Activated T-cell treated with anti-CD3 and anti-CD28 coated beads, Interleukin-2, amount 50 U/mL, for 1 hour (primary cell): ENCODE measurements at regions not wholly inside any gene's neighbourhood (a gene's known extent, or its start where the extent isn't known, plus 50 kb on each side); places are given as distances from the start of the nearest gene placed in this dataset.

Experiments
- DNase-seq: peaks from one replicate; pipeline ENCODE4 v3.0.0-alpha.2; 2020

- DNase-seq = no peak
These were observed 324.0 kb upstream of the UBE2E3 start for GRCh38 chr2:180656455-180656847.

- DNase-seq = no peak
These were observed 324.5 kb upstream of the UBE2E3 start for GRCh38 chr2:180655842-180656454.

GRCh38 chr2:180655393-180655792 lies 325.0 kb upstream of the UBE2E3 start:
- DNase-seq = no peak

GRCh38 chr2:180653481-180653880 lies 326.9 kb upstream of the UBE2E3 start:
- DNase-seq = no peak

- DNase-seq = no peak
These were observed 327.6 kb upstream of the UBE2E3 start for GRCh38 chr2:180652794-180653193.

- no peak for DNase-seq
These were observed 328.8 kb upstream of the UBE2E3 start for GRCh38 chr2:180651596-180651995.

- DNase-seq = no peak
These were observed 332.8 kb upstream of the UBE2E3 start for GRCh38 chr2:180647621-180648020.

DNA sequence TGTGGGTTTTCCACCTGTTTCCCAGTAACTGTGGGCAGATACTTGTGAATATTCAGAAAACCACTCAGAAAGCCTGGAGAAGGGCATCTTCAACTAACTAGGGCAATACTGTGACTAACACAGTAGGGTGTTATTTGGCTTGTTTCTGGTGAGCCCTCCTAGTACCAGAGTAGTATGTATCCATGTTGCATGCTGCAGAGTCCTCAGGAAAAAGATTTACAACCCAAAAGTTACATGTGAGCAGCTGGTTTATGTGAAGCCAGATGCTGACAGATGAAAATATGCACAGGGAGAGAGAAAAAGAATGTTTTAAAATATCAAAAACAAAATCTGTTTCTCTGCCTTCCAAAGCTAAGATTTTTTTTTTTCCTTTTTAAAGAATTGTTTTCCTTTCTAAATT lies 333.2 kb upstream of the UBE2E3 start:
- DNase-seq = no peak

- no peak for DNase-seq
These were observed 333.6 kb upstream of the UBE2E3 start for GRCh38 chr2:180646756-180647155.

DNA sequence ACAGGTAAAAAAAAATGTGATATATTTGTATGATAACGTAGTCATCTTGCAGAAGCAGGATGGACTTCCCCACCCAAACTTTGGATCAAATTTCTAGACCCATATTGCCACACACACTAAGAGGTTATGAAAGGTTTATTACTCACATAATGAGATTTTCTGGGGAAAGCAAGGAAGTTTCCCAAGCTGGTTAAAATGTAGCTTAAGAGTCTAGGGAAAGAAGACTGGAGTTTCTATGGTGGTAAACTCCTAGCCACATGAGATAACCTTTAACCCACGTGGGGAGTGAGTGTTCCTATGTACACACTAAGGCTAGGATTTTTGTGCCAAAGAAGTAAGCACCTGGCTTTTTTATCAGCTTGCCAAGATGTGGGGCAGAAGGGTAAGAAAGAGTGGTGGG lies 335.7 kb upstream of the UBE2E3 start:
- DNase-seq = no peak

DNA sequence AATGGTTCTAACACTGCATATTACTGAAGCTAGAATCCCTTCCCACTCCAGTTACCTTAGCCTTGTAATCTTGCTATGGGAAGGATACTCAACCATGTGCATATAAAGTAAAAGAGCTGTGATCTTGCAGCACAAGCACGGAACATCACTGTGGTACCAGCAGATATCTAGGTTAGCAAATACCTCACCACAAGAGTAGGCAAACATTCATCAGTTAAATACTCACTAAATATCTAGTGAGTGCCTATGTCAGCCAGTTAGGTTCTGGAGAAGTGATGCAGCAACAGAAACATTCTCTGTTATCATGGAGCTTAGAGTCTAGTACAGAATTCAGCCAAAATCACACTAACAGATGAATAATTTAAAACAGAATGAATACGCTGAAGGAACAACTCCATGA lies 349.6 kb upstream of the UBE2E3 start:
- DNase-seq = no peak

- DNase-seq = no peak
These were observed 355.2 kb upstream of the UBE2E3 start for GRCh38 chr2:180625006-180625844.

GRCh38 chr2:180621941-180622918 lies 358.2 kb upstream of the UBE2E3 start:
- DNase-seq = no peak

DNA sequence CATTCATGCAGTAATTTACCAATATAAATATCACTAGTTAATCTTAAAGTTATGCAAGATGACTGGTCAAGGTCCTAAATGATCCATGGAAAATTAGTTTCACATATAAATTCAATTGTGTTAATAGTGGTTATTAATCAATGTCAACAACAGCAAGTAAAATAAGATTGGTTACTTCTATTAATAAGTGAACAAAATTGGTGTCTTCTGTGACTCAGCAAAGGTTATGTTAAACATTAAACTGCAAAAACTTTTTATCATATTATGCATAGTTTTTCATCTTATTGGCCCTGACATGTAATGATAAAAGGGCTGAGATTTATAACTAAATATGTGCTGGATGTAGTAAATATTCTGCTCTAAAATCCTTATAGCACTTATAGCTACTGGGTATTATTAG lies 359.0 kb upstream of the UBE2E3 start:
- DNase-seq = no peak

DNA sequence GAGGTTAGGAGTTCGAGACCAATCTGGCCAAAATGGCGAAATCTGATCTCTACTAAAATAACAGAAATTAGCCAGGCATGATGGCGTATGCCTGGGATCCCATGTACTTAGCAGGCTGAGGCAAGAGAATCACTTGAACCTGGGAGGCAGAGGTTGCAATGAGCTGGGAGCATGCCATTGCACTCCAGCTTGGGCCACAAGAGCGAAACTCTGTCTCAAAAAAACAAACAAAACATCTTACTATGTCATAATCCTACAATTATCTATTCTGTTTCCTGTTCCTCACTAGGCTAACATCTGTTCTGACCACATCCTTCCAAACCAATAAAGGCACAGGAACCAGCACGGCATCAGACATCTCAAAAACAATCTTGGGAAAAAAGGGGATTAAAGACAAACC lies 361.8 kb upstream of the UBE2E3 start:
- DNase-seq = no peak

DNA sequence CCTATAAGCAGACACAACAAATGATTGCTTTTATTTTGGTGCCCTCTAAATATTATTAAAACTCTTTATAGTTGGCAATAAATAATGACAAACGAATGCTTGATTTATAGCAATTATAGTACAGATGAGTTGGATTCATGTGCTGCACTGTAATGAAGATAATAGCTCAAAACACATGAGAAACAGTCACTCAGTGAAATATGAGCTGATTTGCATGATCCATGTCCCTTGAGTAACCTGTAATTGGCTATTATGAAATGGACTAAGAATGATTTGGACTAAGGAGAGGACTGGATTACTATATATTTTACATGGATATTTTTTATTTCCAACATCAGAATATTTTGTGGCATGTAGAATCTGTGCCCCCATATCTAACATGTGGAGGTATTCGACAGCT lies 365.6 kb upstream of the UBE2E3 start:
- no peak for DNase-seq

DNA sequence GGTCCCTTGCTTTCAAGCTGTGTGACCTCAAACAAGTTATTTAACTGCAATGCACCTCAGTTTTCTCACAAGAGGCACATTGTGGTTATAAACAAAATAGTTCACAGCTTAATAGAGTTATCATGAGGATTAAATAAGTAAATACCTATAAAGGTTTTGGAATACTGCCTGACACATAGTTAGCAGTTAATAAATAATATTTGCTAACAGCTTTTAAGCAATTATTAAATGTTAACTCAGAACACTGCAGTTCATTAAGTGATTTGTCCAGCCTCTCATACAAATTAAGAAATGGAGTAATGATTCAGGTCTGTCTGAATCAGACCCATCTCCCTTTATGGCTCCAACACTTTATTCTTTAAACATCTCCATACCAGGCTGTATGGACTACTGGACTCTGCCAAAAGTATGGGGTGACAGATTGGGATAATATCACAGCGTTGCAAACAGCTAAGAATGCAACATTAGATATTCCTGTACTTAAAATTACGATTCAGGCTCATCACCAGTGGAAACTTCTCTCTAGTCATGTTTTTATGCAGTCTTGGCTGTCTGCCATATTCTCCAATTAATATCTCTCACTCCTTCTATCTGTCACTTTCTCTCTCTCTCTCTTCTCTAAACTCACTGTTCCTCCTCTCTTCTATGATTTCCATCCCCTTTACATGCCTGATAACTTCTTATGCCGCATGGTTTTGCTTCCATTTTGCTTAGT lies 370.6 kb upstream of the UBE2E3 start:
- DNase-seq = no peak

DNA sequence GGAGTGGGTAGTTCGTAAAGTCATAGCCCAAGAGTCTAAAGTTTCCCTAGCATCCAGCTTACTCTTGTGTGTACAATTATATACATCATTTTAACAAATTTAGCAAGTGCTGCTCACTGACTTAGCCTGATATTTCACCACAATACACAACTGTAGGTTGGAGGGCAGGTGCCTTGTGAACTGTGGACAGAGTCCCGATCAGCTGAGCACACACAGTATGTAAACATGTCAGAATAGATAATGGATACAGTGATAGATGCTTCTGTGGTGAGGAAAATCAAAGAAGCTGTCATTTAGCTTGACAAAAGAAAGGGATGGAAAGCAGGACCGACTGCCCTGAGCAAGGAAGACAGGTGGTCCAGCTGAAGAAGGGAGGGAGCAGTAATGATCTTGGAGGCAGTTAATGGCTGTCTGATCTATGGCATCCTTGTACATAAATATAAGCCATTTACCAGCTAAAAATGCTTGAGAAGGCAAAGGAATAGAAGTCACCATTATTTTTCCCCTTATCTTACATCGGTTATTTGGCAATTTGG lies 372.8 kb upstream of the UBE2E3 start:
- no peak for DNase-seq

DNA sequence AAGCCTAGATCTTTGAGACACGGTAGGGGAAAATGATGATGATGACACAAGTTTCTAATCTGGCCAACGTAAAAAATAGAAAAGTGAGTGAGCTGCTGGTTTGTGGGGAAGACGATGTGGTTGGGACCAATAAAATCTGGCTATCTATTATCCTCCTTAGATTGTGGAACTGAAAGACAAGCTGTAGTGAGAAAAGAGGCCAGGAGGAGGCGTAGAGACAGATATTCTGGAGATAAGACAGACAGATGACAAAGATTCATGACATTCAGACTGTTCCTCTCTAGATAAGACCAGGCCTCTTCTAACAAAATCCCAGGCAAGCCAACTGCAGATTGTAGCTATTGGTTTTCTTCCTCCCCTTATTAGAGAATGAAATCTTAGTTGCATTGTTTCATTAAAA lies 376.3 kb upstream of the UBE2E3 start:
- no peak for DNase-seq

- DNase-seq = no peak
These were observed 379.4 kb upstream of the UBE2E3 start for GRCh38 chr2:180601016-180601415.

DNA sequence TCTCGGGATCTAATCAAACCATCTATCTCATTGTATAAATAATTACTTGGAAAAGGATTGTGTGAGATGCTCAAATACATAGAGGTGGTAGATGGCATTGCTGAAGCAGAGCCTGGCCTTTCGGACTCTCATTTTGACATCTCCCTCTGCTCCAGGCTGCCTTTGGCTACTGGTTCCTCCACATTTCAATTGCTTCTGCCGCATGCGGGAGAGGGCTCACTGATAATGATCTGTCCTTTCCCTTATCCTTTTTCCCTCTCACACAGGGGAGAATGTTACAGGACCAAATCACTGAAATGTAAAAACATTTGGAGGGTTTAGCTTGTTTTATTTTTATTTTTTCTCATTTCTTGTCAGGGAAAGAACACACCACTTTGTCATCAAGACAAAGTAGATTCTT lies 380.6 kb upstream of the UBE2E3 start:
- no peak for DNase-seq

- no peak for DNase-seq
These were observed 383.2 kb upstream of the UBE2E3 start for GRCh38 chr2:180597179-180597578.

- no peak for DNase-seq
These were observed 384.0 kb upstream of the UBE2E3 start for GRCh38 chr2:180596453-180596852.
